ENCODE measurements at regions not wholly inside any gene's neighbourhood (a gene's known extent, or its start where the extent isn't known, plus 50 kb on each side); places are given as distances from the start of the nearest gene placed in this dataset.
"Not testable (repeated sequence)": the region's sequence is repeated elsewhere in the genome, so short reads cannot be mapped to it uniquely, and the experiment has no call there.

- TF ChIP-seq NFATC4 (CRISPR knock-in tag; IDR thresholded peaks at IDR 0.05), result no peak
- TF ChIP-seq ATF6 (CRISPR knock-in tag; IDR thresholded peaks at IDR 0.05), result no peak
- no peak for TF ChIP-seq AFF4 (CRISPR knock-in tag; IDR thresholded peaks at IDR 0.05; ENCODE audit: borderline replicate concordance)
- TF ChIP-seq, protein P1, sequence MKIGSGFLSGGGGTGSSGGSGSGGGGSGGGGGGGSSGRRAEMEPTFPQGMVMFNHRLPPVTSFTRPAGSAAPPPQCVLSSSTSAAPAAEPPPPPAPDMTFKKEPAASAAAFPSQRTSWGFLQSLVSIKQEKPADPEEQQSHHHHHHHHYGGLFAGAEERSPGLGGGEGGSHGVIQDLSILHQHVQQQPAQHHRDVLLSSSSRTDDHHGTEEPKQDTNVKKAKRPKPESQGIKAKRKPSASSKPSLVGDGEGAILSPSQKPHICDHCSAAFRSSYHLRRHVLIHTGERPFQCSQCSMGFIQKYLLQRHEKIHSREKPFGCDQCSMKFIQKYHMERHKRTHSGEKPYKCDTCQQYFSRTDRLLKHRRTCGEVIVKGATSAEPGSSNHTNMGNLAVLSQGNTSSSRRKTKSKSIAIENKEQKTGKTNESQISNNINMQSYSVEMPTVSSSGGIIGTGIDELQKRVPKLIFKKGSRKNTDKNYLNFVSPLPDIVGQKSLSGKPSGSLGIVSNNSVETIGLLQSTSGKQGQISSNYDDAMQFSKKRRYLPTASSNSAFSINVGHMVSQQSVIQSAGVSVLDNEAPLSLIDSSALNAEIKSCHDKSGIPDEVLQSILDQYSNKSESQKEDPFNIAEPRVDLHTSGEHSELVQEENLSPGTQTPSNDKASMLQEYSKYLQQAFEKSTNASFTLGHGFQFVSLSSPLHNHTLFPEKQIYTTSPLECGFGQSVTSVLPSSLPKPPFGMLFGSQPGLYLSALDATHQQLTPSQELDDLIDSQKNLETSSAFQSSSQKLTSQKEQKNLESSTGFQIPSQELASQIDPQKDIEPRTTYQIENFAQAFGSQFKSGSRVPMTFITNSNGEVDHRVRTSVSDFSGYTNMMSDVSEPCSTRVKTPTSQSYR (CRISPR knock-in tag; IDR thresholded peaks at IDR 0.05), result no peak
Observed at GRCh38 chr3:161941891-161942290, 445.3 kb downstream of the OTOL1 start (continued).

GRCh38 chr3:161943801-161944345 lies 447.3 kb downstream of the OTOL1 start:
- DNase-seq (ENCODE audit: low spot score); CTCF ChIA-PET; ATAC-seq; H3K4me3 Mint-ChIP-seq; POLR2A ChIA-PET; H3K27me3 Mint-ChIP-seq (ENCODE audit: low read depth); H3K27ac Mint-ChIP-seq; H3K36me3 Mint-ChIP-seq: not testable (repeated sequence)
- Mint-ChIP-seq H3K4me1 (peaks cover 16% of the 10 kb centered on the region), H3K9me3 (peaks cover 21% of the 10 kb centered on the region)

- Mint-ChIP-seq H3K27me3 (ENCODE audit: low read depth) (no peaks in the 10 kb centered on the region), H3K4me3 (no peak overlapping the region), H3K9me3 (peaks cover 21% of the 10 kb centered on the region), H3K36me3 (peaks cover 6% of the 10 kb centered on the region; the same call in 1 of the 2 replicates), H3K27ac (no peak overlapping the region), H3K4me1 (no peaks in the 10 kb centered on the region)
- DNase-seq (ENCODE audit: low spot score) (no peak), ATAC-seq (no peak)
- POLR2A ChIA-PET, result no interaction called here
- TF ChIP-seq ESRRA (CRISPR knock-in tag; IDR thresholded peaks at IDR 0.05; ENCODE audit: borderline replicate concordance) (no peak), ZNF232 (CRISPR knock-in tag; IDR thresholded peaks at IDR 0.05) (no peak), FOXJ3 (CRISPR knock-in tag; IDR thresholded peaks at IDR 0.05; ENCODE audit: borderline replicate concordance) (no peak), MYBL2 (CRISPR knock-in tag; IDR thresholded peaks at IDR 0.05) (no peak), ETV6 (CRISPR knock-in tag; IDR thresholded peaks at IDR 0.05) (no peak), NFATC4 (CRISPR knock-in tag; IDR thresholded peaks at IDR 0.05) (no peak), SMAD3 (CRISPR knock-in tag; IDR thresholded peaks at IDR 0.05; ENCODE audit: borderline replicate concordance) (no peak), GRHL2 (CRISPR knock-in tag; IDR thresholded peaks at IDR 0.05; ENCODE audit: insufficient replicate concordance, severe bottlenecking) (no peak), NR1H2 (CRISPR knock-in tag; IDR thresholded peaks at IDR 0.05) (no peak)
- TF ChIP-seq, protein P2, sequence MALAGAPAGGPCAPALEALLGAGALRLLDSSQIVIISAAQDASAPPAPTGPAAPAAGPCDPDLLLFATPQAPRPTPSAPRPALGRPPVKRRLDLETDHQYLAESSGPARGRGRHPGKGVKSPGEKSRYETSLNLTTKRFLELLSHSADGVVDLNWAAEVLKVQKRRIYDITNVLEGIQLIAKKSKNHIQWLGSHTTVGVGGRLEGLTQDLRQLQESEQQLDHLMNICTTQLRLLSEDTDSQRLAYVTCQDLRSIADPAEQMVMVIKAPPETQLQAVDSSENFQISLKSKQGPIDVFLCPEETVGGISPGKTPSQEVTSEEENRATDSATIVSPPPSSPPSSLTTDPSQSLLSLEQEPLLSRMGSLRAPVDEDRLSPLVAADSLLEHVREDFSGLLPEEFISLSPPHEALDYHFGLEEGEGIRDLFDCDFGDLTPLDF (CRISPR knock-in tag; IDR thresholded peaks at IDR 0.05), result no peak
- CTCF ChIA-PET, result no interaction called here
Observed at GRCh38 chr3:161946443-161946960, 449.9 kb downstream of the OTOL1 start.

Data from WTC11 (cell line).